K562 (cell line): ENCODE measurements at regions not wholly inside any gene's neighbourhood (a gene's known extent, or its start where the extent isn't known, plus 50 kb on each side); places are given as distances from the start of the nearest gene placed in this dataset.

ENCODE experiments used
- CBFA2T2 ChIP-seq: fragments of 450-650 bp; conservative IDR thresholded peaks from 2 replicates; pipeline ENCODE4 v1.6.1; 2017; ENCODE audit warnings: mild to moderate bottlenecking
- ELF4 ChIP-seq: fragments of 450-650 bp; formaldehyde crosslinking; IDR thresholded peaks from 2 replicates; pipeline ENCODE4 v1.4.0; 2022; ENCODE audit warnings: missing genetic modification characterization
- NEUROD1 ChIP-seq: fragments of 150-350 bp; IDR thresholded peaks from 2 replicates; pipeline ENCODE4 v1.6.1; 2014; ENCODE audit warnings: borderline replicate concordance, low read length, low read depth; ENCODE audit not compliant: partially characterized antibody
- PTRF ChIP-seq: fragments of 450-650 bp; IDR thresholded peaks from 2 replicates; pipeline ENCODE4 v1.6.1; 2016; ENCODE audit warnings: mild to moderate bottlenecking, missing genetic modification characterization, missing compliant biosample characterization
- TF ChIP-seq, protein P1 (sequence below): fragments of 450-650 bp; conservative IDR thresholded peaks from 2 replicates; pipeline ENCODE4 v1.6.1; 2016; ENCODE audit warnings: missing genetic modification characterization, low read depth, mild to moderate bottlenecking, control low read depth, missing compliant biosample characterization
- TF ChIP-seq, protein P2 (sequence below), 2 experiments: fragments of 450-650 bp; formaldehyde crosslinking in 1 of 2; IDR thresholded peaks; 2 replicates each; pipeline versions ENCODE4 v1.4.0 to v1.6.1; 2014 to 2020; ENCODE audit warnings: mild to moderate bottlenecking in 2 of 2, borderline replicate concordance in 1 of 2, low read depth in 1 of 2
- TF ChIP-seq, protein P3 (sequence below), 3 experiments: IDR thresholded peaks in 2 of 3; conservative IDR thresholded peaks in 1 of 3; 2 replicates each; pipeline ENCODE4 v1.5.1; 2011 to 2012; ENCODE audit warnings: low read length in 3 of 3, mild to moderate bottlenecking in 3 of 3, control low read depth in 2 of 3, improper control_type of control experiment in 1 of 3, inconsistent platforms in 1 of 3, low read depth in 1 of 3, mixed read lengths in 1 of 3, moderate library complexity in 1 of 3; ENCODE audit not compliant: insufficient read depth in 2 of 3

DNA sequence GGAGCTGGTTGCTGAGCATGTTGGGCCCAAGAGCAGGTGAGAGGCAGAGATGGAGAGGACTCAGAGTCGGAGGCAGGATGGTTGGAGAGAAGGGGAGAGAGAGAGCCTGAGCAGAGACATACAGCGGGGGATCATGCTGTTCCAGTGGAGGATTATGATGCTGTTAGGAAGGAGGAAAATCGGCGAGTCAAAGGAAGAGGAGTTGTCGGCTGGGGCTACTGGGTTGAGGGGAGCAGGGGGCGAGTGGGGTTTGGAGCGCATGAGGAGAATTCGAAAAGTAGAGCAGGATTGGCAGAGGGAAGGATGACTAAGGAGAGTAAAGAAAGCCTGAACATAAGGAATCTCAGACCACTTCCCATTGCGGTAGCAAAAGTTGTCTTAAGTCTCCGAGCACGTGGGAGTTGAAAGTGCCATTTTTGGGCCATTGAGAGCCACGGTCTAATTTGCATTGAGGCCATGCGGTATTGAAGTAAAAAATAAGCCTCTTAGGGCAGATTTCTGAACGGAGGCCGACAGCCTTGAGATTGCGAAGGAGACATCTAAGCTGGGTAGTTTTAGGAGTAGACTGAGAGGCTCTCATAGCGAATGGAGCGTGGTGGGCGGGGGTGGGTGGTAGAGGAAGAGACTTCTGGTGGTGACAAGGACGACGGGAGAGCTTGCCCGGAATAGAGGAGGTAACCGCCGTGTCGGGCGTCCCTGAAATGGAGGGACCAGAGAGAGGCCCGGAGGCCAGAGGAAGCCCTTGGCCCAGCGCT is 140.4 kb upstream of the ETV3 start (continued):
- TF ChIP-seq ELF4 (CRISPR knock-in tag) (peak; percentile 75; the same call in 1 of the 2 replicates), CBFA2T2 (peak; percentile 43; the same call in 1 of the 2 replicates), NEUROD1 (no peak), PTRF (tag) (peak; percentile 55; the same call in 1 of the 2 replicates)
- TF ChIP-seq, protein P1, sequence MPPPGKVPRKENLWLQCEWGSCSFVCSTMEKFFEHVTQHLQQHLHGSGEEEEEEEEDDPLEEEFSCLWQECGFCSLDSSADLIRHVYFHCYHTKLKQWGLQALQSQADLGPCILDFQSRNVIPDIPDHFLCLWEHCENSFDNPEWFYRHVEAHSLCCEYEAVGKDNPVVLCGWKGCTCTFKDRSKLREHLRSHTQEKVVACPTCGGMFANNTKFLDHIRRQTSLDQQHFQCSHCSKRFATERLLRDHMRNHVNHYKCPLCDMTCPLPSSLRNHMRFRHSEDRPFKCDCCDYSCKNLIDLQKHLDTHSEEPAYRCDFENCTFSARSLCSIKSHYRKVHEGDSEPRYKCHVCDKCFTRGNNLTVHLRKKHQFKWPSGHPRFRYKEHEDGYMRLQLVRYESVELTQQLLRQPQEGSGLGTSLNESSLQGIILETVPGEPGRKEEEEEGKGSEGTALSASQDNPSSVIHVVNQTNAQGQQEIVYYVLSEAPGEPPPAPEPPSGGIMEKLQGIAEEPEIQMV (tag): 0 out of 2 replicates have a peak, but pooled peaks have one; percentile 37
- TF ChIP-seq, protein P2, sequence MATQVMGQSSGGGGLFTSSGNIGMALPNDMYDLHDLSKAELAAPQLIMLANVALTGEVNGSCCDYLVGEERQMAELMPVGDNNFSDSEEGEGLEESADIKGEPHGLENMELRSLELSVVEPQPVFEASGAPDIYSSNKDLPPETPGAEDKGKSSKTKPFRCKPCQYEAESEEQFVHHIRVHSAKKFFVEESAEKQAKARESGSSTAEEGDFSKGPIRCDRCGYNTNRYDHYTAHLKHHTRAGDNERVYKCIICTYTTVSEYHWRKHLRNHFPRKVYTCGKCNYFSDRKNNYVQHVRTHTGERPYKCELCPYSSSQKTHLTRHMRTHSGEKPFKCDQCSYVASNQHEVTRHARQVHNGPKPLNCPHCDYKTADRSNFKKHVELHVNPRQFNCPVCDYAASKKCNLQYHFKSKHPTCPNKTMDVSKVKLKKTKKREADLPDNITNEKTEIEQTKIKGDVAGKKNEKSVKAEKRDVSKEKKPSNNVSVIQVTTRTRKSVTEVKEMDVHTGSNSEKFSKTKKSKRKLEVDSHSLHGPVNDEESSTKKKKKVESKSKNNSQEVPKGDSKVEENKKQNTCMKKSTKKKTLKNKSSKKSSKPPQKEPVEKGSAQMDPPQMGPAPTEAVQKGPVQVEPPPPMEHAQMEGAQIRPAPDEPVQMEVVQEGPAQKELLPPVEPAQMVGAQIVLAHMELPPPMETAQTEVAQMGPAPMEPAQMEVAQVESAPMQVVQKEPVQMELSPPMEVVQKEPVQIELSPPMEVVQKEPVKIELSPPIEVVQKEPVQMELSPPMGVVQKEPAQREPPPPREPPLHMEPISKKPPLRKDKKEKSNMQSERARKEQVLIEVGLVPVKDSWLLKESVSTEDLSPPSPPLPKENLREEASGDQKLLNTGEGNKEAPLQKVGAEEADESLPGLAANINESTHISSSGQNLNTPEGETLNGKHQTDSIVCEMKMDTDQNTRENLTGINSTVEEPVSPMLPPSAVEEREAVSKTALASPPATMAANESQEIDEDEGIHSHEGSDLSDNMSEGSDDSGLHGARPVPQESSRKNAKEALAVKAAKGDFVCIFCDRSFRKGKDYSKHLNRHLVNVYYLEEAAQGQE (IDR thresholded peaks at IDR 0.05; ENCODE audit: borderline replicate concordance): no peak
- TF ChIP-seq, protein P2 (CRISPR knock-in tag; IDR thresholded peaks at IDR 0.05; ENCODE audit: low read depth): 0 out of 2 replicates have a peak, but pooled peaks have one; percentile 44
- TF ChIP-seq, protein P3, sequence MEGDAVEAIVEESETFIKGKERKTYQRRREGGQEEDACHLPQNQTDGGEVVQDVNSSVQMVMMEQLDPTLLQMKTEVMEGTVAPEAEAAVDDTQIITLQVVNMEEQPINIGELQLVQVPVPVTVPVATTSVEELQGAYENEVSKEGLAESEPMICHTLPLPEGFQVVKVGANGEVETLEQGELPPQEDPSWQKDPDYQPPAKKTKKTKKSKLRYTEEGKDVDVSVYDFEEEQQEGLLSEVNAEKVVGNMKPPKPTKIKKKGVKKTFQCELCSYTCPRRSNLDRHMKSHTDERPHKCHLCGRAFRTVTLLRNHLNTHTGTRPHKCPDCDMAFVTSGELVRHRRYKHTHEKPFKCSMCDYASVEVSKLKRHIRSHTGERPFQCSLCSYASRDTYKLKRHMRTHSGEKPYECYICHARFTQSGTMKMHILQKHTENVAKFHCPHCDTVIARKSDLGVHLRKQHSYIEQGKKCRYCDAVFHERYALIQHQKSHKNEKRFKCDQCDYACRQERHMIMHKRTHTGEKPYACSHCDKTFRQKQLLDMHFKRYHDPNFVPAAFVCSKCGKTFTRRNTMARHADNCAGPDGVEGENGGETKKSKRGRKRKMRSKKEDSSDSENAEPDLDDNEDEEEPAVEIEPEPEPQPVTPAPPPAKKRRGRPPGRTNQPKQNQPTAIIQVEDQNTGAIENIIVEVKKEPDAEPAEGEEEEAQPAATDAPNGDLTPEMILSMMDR (IDR thresholded peaks at IDR 0.05 in 2 of 3, conservative IDR thresholded peaks at IDR 0.05 in 1 of 3; ENCODE audit: insufficient read depth in 2 of 3, low read depth in 1 of 3, low read length in 3 of 3): no peak
